ENCODE measurements at regions not wholly inside any gene's neighbourhood (a gene's known extent, or its start where the extent isn't known, plus 50 kb on each side); places are given as distances from the start of the nearest gene placed in this dataset.

DNA sequence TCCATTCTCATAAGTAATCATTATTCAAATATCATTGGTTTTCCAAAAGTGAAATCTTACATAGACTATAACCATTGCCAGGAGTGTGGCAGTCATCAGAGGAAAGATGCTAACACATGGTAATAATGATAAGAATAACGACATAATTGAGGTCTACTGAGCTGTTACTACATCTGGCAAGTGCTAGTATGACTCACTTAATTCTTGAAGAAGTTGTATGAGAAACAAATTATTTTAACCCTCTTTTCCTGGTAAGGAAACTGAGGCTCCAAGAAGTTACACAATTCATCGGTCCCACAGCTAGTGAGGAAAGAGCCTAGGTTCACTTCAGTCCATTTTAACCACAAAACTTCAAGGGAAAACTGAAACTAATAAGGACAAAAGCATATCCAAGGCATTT lies 335.6 kb upstream of the BTBD3 start:
- no peak for DNase-seq (ENCODE audit: low spot score)

- DNase-seq (ENCODE audit: low spot score) = peak; percentile 11
These were observed 331.8 kb upstream of the BTBD3 start for GRCh38 chr20:11585752-11586352.

GRCh38 chr20:11588875-11589274 lies 328.8 kb upstream of the BTBD3 start:
- DNase-seq (ENCODE audit: low spot score) = no peak

- no peak for DNase-seq (ENCODE audit: low spot score)
These were observed 325.7 kb upstream of the BTBD3 start for GRCh38 chr20:11591965-11592364.

DNA sequence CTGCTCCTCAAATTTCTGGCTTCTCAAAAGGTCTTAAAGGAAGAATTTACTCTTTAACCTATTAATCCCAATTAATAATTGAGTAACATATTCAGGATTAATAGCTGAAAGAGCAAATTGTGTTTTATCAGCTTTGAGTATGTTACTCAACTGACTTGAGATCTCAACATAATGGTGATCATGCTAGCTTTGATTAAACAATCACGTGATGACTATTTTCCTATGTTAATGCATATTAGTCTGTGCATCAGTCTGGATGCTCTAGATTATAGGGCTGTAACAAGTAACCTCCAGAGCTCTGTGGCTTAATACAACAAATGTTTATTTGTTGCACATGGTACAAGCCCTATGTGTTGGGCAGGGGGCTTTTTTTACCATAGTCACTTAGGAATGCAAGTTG lies 313.4 kb upstream of the BTBD3 start:
- no peak for DNase-seq (ENCODE audit: low spot score)

GRCh38 chr20:11607047-11607446 lies 310.6 kb upstream of the BTBD3 start:
- DNase-seq (ENCODE audit: low spot score) = no peak

GRCh38 chr20:11608736-11609135 lies 309.0 kb upstream of the BTBD3 start:
- DNase-seq (ENCODE audit: low spot score) = no peak

- DNase-seq (ENCODE audit: low spot score) = no peak
These were observed 293.0 kb upstream of the BTBD3 start for GRCh38 chr20:11624704-11625103.

- no peak for DNase-seq (ENCODE audit: low spot score)
These were observed 291.1 kb upstream of the BTBD3 start for GRCh38 chr20:11626551-11626950.

DNA sequence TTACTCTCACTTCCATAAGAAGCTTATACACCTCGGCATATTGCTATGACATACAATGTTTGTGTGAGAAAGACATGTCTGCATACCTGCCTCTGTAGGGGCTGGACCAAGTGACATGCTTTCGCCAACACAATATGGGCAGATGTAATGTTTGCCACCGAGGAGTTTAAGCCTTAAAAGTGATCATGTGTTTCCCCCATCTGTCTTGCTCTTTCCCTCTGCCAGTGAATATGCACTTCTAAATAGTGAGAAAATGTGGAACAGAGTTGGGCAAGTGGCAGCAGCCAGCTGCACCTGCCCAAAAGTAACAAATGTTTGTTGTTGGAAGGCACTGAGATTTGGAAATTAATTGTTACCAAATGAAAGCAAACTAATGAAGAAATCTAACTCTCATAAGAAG lies 274.8 kb upstream of the BTBD3 start:
- DNase-seq (ENCODE audit: low spot score) = no peak

- DNase-seq (ENCODE audit: low spot score) = no peak
These were observed 271.3 kb upstream of the BTBD3 start for GRCh38 chr20:11646359-11646758.

- no peak for DNase-seq (ENCODE audit: low spot score)
These were observed 267.1 kb upstream of the BTBD3 start for GRCh38 chr20:11650566-11650965.

DNA sequence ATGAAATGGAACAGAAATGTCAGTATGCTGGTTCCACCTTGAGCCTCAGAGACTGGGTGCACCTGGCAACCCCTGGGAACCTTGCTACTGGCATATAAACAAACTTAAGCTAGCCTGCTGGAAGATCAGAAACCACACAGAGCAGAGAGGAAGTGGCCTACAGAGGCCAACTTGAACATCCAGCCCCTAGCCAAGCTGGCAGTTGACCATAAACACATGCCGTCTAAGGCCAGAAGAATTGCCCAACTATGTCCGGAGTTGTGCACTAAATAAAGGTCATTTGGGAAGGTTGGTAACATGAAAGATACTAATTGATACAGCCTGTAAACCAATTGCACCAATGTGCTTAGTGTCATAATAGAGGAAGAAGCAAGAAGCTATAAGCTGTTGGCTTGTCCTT lies 266.6 kb upstream of the BTBD3 start:
- DNase-seq (ENCODE audit: low spot score) = no peak

GRCh38 chr20:11651647-11652046 lies 266.0 kb upstream of the BTBD3 start:
- DNase-seq (ENCODE audit: low spot score) = no peak

DNA sequence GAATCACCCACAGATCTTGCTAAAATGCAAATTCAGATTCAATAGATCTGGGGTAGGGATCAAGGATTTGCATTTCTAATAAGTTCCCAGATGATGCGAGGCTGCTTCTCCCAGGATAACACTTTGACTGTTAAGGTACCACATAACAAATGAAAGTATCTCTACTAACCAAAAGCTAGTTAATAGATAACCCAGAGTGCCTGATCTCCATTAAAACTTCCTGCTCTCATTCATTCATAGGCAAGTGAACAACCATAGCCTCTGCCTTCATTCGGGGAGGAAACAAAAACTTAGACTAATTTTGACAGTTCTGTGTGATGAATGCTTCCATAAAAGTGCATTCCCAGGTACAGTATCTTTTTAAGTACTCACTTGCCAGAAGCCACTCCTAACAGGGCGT lies 265.6 kb upstream of the BTBD3 start:
- DNase-seq (ENCODE audit: low spot score) = no peak

GRCh38 chr20:11654766-11655165 lies 262.9 kb upstream of the BTBD3 start:
- DNase-seq (ENCODE audit: low spot score) = no peak

GRCh38 chr20:11660673-11661072 lies 257.0 kb upstream of the BTBD3 start:
- no peak for DNase-seq (ENCODE audit: low spot score)

DNA sequence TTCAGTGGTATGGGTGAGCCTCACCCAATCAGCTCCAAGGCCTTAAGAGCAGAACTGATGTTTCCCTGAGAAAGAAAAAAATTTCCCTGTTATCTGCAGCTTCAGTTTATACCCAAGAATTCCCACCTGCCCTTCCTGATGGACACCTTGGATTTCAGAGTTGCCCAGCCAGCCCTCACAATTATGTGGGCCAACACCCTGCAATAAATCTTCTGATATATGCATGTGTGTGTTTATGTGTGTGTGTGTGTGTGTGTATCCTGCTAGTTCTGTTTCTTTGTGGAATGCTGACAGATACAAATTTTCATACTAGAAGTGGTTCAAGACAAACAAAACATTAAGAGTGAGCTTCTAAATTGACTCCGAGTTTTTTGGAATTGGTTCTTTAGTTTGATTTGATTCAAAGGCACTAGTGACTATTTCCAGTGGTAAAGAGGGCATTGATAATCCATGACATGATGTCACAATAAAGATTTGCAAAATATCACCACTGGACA lies 246.6 kb upstream of the BTBD3 start:
- no peak for DNase-seq (ENCODE audit: low spot score)

DNA sequence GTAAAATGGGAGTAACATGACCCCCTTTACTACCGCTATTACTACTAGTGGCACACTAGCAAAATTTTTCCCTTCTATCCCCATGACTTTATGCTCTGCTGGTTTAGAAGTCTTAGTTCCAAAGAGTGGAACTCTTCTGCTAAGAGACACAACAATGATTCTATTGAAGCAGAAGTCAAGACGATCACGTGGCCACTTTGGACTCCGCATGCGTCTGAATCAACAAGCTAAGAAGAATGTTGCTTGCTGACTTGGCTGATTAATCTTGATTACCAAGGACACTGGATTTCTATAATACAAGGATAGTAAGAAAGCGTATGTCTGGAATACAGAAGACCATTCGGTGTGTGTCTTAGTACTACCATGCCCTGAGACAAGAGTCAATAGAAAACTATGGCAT lies 244.7 kb upstream of the BTBD3 start:
- peak; percentile 79 for DNase-seq (ENCODE audit: low spot score)

- DNase-seq (ENCODE audit: low spot score) = peak; percentile 21
These were observed 241.6 kb upstream of the BTBD3 start for GRCh38 chr20:11675920-11676629.

- peak; percentile 75 for DNase-seq (ENCODE audit: low spot score)
These were observed 240.9 kb upstream of the BTBD3 start for GRCh38 chr20:11676630-11677287.

GRCh38 chr20:11677428-11677827 lies 240.3 kb upstream of the BTBD3 start:
- no peak for DNase-seq (ENCODE audit: low spot score)

- no peak for DNase-seq (ENCODE audit: low spot score)
These were observed 239.9 kb upstream of the BTBD3 start for GRCh38 chr20:11677836-11678235.

Data from COLO829 (cell line).